NB4 (cell line): ENCODE measurements at regions not wholly inside any gene's neighbourhood (a gene's known extent, or its start where the extent isn't known, plus 50 kb on each side); places are given as distances from the start of the nearest gene placed in this dataset.

Source experiments
- CTCF ChIP-seq: IDR thresholded peaks from one replicate; pipeline ENCODE4 v1.5.1; 2012; ENCODE audit warnings: low read depth, low read length
- MYC ChIP-seq: IDR thresholded peaks from 2 replicates; pipeline ENCODE4 v1.6.1; 2011; ENCODE audit warnings: low read depth, low read length
- POLR2A ChIP-seq: IDR thresholded peaks from 2 replicates; pipeline ENCODE4 v1.6.1; 2011; ENCODE audit warnings: mild to moderate bottlenecking; ENCODE audit not compliant: insufficient read length; ENCODE audit errors: extremely low read depth
- TF ChIP-seq, protein P1 (sequence below): IDR thresholded peaks from 2 replicates; pipeline ENCODE4 v1.6.1; 2011; ENCODE audit warnings: low read depth, low read length

DNA sequence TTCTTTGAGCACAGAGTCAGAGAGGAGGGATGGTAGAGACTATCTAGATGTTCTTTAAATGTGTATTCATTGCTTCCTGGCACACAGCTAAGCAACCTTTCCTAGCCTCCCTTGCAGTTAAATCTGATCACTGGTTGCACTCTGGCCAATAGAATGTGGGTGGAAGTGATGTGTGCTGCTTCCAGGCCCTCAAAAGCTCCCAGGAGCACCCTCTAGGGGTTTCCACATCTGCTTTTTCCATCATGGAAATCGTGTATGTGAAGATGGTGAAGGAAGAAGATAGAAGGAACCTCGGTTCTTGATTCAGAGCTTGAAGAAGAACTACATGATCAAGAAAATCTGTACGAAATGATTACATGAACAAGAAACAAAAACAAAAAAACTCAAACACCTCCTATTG is 149.8 kb upstream of the JAG1 start:
- TF ChIP-seq CTCF (no peak), POLR2A (no peak), MYC (no peak)
- TF ChIP-seq, protein P1, sequence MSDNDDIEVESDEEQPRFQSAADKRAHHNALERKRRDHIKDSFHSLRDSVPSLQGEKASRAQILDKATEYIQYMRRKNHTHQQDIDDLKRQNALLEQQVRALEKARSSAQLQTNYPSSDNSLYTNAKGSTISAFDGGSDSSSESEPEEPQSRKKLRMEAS: no peak
